Natural killer cell treated with Interleukin-12 subunit alpha and Interleukin-12 subunit beta and Interleukin-15 and Interleukin-18, amount 100 ng/mL, for 72 hours (primary cell): ENCODE measurements at regions not wholly inside any gene's neighbourhood (a gene's known extent, or its start where the extent isn't known, plus 50 kb on each side); places are given as distances from the start of the nearest gene placed in this dataset.
"Not testable (repeated sequence)": the region's sequence is repeated elsewhere in the genome, so short reads cannot be mapped to it uniquely, and the experiment has no call there.

Experiments used
- ATAC-seq, 2 donors: fragments of 150-1000 bp; cut with Tn5 transposase in 1 of 2; sonication (Bioruptor Pico), chemical (Tn5 transposase) in 1 of 2; 2 replicates each; pipeline ENCODE4 v1.10.0; 2021
- DNase-seq: peaks from one replicate; pipeline ENCODE4 v3.0.0; 2022; ENCODE audit warnings: low spot score
- H3K27ac Mint-ChIP-seq, 2 donors: 1 replicate in 1 of 2; 2 replicates in 1 of 2; pipeline ENCODE4 v1.8.0; 2022; ENCODE audit warnings: mixed read lengths in 2 of 2, mild to moderate bottlenecking in 1 of 2, moderate library complexity in 1 of 2
- H3K27me3 Mint-ChIP-seq, 2 donors: 1 replicate in 1 of 2; 2 replicates in 1 of 2; pipeline ENCODE4 v1.8.0; 2022; ENCODE audit warnings: mixed read lengths in 2 of 2
- H3K36me3 Mint-ChIP-seq: one replicate; pipeline ENCODE4 v1.8.0; 2022; ENCODE audit warnings: mixed read lengths
- H3K4me1 Mint-ChIP-seq, 2 donors: 1 replicate in 1 of 2; 2 replicates in 1 of 2; pipeline ENCODE4 v1.8.0; 2022; ENCODE audit warnings: low read depth in 2 of 2, mixed read lengths in 2 of 2, mild to moderate bottlenecking in 1 of 2
- H3K4me3 Mint-ChIP-seq: one replicate; pipeline ENCODE4 v1.8.0; 2022; ENCODE audit warnings: mixed read lengths
- H3K9me3 Mint-ChIP-seq: 2 replicates; pipeline ENCODE4 v1.8.0; 2022; ENCODE audit warnings: mixed read lengths

DNA sequence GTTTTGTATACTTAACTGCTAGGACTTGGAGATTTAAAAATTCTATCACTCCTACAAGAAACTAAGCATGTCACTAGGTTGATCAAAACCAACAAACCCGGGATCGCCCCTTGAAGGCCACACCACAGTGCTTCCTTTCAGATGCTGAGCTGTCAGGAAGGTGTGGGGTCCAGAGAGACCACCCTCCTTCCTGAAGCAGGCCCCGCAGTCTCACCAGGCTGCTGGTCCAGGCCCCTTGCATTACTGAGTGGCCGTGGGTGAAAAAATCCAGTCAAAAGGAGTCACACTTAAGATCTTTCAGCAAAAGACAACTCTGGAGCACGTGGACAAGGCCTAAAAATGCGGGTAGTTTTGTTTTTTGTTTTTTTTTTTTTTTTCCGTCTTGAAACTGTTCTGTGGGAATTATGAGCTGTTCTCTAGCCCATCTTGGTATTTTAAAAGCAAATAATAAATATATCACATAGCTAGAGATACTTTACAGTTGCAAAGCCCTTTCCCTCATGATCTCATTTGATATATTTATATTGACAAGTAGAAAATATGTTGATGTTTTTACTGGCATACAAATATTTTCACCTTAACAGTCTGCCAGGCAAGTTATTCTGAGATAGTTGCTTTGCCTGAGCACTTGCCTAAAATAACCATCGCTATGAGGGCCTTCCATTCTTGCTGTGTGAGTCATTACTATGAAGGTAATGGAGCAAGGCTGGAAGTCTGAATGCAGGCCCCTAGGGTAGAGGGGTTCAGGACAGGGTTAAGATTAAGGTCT, 73.1 kb upstream of the EDEM3 start:
- Mint-ChIP-seq H3K36me3 (peaks cover 47% of the 10 kb centered on the region), H3K4me1 (peaks cover 22 to 24% of the 10 kb centered on the region in 2 donors), H3K4me3 (no peak overlapping the region), H3K9me3 (no peaks in the 10 kb centered on the region), H3K27ac (peak overlapping the region in 1 of 2 donors; percentile 18), H3K27me3 (no peaks in the 10 kb centered on the region)
- no peak for DNase-seq
- ATAC-seq: no peak

DNA sequence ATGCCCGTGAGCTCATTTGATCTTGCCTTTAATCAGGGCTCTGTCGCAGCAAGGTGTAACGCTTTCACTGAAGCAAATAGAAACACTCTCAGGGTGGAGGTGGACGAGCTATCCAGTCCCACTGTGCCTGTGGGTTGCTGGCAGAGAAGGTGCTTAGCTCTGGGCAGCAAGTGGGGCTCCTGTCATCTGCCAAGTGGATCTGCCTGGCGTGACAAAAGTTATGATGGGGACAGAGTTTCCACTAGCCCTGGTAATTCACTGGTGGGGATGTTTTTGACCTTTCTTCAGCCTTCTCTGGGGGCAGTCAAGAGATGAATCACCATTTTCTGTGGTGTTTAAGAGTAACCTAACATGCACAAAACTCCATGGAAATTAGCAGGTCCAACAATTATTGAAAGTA, 71.3 kb upstream of the EDEM3 start:
- H3K27ac Mint-ChIP-seq: peak overlapping the region; percentile 0 to 55
- peaks cover 47% of the 10 kb centered on the region for H3K36me3 Mint-ChIP-seq
- no peaks in the 10 kb centered on the region for H3K27me3 Mint-ChIP-seq
- no peak for ATAC-seq
- peaks cover 22 to 24% of the 10 kb centered on the region in 2 donors for H3K4me1 Mint-ChIP-seq
- DNase-seq: no peak
- H3K9me3 Mint-ChIP-seq: no peaks in the 10 kb centered on the region
- no peak overlapping the region for H3K4me3 Mint-ChIP-seq

GRCh38 chr1:184825571-184825970, 70.9 kb upstream of the EDEM3 start:
- H3K4me3 Mint-ChIP-seq: no peak overlapping the region
- H3K4me1 Mint-ChIP-seq: peaks cover 22 to 24% of the 10 kb centered on the region in 2 donors
- no peaks in the 10 kb centered on the region for H3K27me3 Mint-ChIP-seq
- no peaks in the 10 kb centered on the region for H3K9me3 Mint-ChIP-seq
- peaks cover 51% of the 10 kb centered on the region for H3K36me3 Mint-ChIP-seq
- no peak for ATAC-seq
- DNase-seq: no peak
- peak overlapping the region; percentile 0 to 55 for H3K27ac Mint-ChIP-seq

DNA sequence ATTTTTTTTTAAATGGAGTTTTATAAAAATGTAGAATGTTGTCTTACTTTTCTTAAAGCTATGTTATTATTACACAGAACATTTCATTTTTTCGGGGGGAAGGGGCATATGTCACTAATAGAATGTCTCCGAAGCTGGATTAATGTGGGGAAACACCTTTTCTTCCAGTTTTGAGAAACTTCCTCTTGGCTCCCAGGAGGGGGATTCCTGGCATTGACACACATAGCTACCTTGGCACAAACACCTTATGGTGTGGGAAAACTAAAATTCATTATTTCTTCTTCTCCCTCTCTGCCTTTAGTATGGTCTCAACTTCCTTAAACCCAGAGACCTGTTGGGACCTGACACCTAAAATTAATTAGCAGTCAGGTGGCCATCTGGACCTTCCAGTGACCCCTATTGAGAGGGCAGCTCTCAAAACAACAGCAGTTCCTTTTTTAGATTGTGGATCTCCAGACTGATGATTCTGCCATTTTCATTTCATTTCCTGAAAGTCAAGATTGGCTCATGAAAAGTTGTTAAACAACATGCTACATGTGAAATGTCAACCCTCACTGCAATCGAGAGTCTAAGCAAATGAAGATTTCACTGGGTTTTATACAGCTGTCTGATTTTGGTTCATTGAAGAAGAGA, 70.1 kb upstream of the EDEM3 start:
- no peak for ATAC-seq
- H3K9me3 Mint-ChIP-seq: no peaks in the 10 kb centered on the region
- no peaks in the 10 kb centered on the region for H3K27me3 Mint-ChIP-seq
- peaks cover 49% of the 10 kb centered on the region for H3K36me3 Mint-ChIP-seq
- H3K27ac Mint-ChIP-seq: peak overlapping the region in 1 of 2 donors; percentile 55
- H3K4me1 Mint-ChIP-seq: peaks cover 19 to 24% of the 10 kb centered on the region in 2 donors
- no peak overlapping the region for H3K4me3 Mint-ChIP-seq
- no peak for DNase-seq

DNA sequence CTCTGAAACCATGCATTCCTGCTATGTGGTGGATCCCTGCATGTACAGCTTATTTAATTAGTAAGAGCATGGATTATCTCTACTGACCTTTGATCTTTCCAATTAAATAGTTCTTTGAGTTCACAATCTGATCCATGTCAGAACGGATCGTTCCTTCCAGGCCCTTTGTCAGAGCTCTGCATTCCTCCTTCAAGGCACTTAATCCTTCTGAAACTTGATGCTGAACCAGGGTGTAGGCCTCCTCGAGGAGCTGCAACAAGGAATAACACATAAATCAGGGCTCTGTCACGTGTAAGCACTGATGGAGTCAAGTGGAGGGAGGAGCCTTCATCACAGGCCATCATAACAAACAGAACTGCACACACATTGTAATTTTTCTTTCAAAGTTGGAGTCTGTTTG, 68.4 kb upstream of the EDEM3 start:
- DNase-seq (no peak), ATAC-seq (no peak)
- no peak overlapping the region for H3K4me3 Mint-ChIP-seq

DNA sequence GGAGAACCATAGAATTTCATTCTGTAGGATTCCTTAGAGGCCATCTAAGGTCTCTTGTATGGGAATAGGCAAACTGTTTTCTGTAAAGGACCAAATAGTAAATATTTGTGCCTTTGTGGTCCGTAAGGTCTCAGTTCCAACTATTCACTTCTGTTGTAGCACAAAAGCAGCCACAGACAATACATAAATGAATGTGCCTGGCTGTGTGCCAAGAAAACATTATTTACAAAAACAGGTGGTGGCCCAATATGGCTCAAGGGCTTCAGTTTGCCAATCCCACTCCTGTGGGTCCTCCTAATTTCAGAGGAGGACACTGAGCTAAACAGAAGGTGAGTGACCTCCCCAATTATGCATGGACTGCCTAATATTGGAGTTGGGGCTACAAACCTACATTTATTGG, 67.6 kb upstream of the EDEM3 start:
- DNase-seq (no peak), ATAC-seq (no peak)
- Mint-ChIP-seq H3K4me1 (peaks cover 19 to 20% of the 10 kb centered on the region in 2 donors), H3K27ac (no peak overlapping the region), H3K9me3 (peaks cover 3% of the 10 kb centered on the region), H3K36me3 (peaks cover 66% of the 10 kb centered on the region), H3K27me3 (no peaks in the 10 kb centered on the region), H3K4me3 (no peak overlapping the region)

More for the DNA sequence above, 68.4 kb upstream of the EDEM3 start:
- Mint-ChIP-seq H3K27ac (no peak overlapping the region), H3K36me3 (peaks cover 58% of the 10 kb centered on the region), H3K27me3 (no peaks in the 10 kb centered on the region), H3K9me3 (no peaks in the 10 kb centered on the region), H3K4me1 (peaks cover 19 to 20% of the 10 kb centered on the region in 2 donors)

GRCh38 chr1:184821658-184822057, 67.0 kb upstream of the EDEM3 start:
- DNase-seq (no peak), ATAC-seq (no peak)
- peaks cover 3% of the 10 kb centered on the region for H3K9me3 Mint-ChIP-seq
- H3K27ac Mint-ChIP-seq: no peak overlapping the region
- H3K27me3 Mint-ChIP-seq: no peaks in the 10 kb centered on the region
- no peak overlapping the region for H3K4me3 Mint-ChIP-seq
- H3K4me1 Mint-ChIP-seq: peaks cover 19 to 20% of the 10 kb centered on the region in 2 donors
- peaks cover 70% of the 10 kb centered on the region for H3K36me3 Mint-ChIP-seq

DNA sequence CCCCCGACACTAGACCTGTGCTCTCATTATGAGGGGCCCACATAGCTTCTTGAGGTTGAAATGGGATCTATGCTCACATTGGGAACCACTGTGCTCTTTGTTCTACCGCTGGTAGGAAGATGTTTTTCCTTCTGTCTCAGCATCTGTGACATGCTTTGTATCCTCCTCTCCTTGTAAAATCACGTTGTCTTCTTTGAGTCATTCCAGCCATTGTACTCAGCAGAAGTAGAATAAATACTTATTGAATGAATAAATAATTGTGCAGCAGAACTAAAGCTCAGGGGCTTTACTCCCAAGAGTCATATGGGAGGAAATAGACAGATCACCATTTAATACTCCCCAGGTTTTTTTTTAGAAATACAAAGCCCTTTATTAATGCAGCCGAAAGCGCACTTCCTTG, 66.3 kb upstream of the EDEM3 start:
- H3K27me3 Mint-ChIP-seq: no peaks in the 10 kb centered on the region
- H3K9me3 Mint-ChIP-seq: peaks cover 3% of the 10 kb centered on the region
- H3K27ac Mint-ChIP-seq: no peak overlapping the region
- peaks cover 63% of the 10 kb centered on the region for H3K36me3 Mint-ChIP-seq
- DNase-seq (no peak), ATAC-seq (no peak)
- H3K4me3 Mint-ChIP-seq: no peak overlapping the region
- H3K4me1 Mint-ChIP-seq: peaks cover 14% of the 10 kb centered on the region in 2 donors

DNA sequence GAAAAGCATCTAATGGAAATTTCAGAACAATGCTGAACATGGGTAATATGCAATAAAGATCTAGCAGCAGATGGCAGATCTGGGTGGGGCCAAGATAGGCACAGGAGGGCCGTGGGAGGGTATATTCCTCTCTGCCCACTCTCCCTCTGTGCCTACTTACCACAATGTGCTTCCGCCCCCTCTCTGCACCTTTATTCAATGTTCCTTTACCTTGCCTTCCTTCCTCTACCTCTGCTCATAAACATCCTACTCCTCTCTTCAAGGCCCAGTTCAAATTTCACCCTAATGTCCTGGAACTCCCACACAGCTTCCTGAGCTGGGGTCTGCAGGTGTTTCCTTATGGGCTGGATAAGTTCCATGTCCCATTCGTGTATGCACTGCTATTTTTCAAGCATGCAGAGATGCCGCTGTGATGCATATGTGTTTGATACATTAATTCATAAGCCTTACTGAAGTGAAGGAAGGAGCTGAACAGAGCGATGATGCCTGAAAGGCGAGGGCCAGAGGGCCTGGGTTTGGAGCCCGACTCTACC, 65.6 kb upstream of the EDEM3 start:
- Mint-ChIP-seq H3K36me3 (peaks cover 58% of the 10 kb centered on the region), H3K4me1 (peaks cover 7 to 8% of the 10 kb centered on the region in 2 donors), H3K4me3 (no peak overlapping the region), H3K27ac (no peak overlapping the region), H3K27me3 (no peaks in the 10 kb centered on the region), H3K9me3 (peaks cover 3% of the 10 kb centered on the region)
- DNase-seq: no peak
- no peak for ATAC-seq

DNA sequence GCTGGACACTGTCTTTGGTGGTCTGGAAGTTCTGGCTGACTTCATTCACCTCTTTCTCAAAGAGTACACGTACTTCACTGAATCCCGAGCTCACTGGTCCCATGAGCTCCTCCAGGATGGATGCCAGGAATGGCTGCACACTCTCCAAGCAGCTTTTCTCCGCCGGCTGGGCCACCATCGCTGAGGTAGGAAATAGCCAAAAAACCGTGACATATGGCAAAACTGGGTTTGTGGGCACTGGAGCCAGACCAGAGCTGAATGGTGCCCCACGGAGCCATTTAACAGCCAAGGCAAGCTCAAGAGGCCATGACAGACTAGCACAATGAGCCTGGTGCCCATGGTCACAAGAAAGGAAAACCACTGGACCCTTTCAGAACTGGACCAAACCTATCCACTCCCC, 64.0 kb upstream of the EDEM3 start:
- Mint-ChIP-seq H3K4me1 (no peaks in the 10 kb centered on the region), H3K9me3 (peaks cover 3% of the 10 kb centered on the region), H3K36me3 (peaks cover 54% of the 10 kb centered on the region), H3K27me3 (no peaks in the 10 kb centered on the region), H3K27ac (no peak overlapping the region), H3K4me3 (no peak overlapping the region)
- ATAC-seq: no peak
- no peak for DNase-seq

- ATAC-seq, H3K27me3 Mint-ChIP-seq, H3K9me3 Mint-ChIP-seq, DNase-seq, H3K4me1 Mint-ChIP-seq, H3K27ac Mint-ChIP-seq, H3K4me3 Mint-ChIP-seq: not testable (repeated sequence)
- peaks cover 42% of the 10 kb centered on the region for H3K36me3 Mint-ChIP-seq
These were observed 62.3 kb upstream of the EDEM3 start for GRCh38 chr1:184817003-184817402.

DNA sequence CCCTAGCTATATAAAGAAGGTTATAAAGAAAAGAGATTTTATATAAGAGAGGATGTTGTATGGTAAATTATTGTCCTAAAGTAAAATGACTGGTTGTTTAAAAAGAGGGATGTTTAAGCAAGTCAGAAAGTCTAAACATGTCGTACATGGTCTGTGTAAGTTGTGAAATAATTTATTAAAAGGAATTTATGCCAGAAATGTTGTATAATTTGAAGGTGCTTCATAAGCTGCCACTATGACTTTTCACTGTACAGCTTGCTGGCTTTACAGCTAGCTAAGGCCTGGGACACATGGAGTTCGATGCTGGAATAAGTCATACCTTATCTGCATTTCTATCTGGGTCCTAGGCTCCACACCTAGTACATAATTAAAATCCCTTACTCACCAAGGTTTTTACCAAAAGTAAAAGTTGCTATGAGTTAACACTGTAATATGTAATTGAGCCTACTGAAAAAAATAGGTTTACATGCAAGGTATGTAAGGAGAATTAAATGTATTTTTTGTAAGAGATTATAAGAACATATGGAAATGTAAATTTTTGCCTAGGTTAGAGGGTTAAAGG, 59.0 kb upstream of the EDEM3 start:
- Mint-ChIP-seq H3K36me3 (peaks cover 23% of the 10 kb centered on the region), H3K27ac (no peak overlapping the region), H3K4me3 (no peak overlapping the region), H3K4me1 (peaks cover 0 to 3% of the 10 kb centered on the region in 2 donors), H3K9me3 (peaks cover 3% of the 10 kb centered on the region), H3K27me3 (no peaks in the 10 kb centered on the region)
- DNase-seq (no peak), ATAC-seq (no peak)

- Mint-ChIP-seq H3K9me3 (no peaks in the 10 kb centered on the region), H3K4me3 (no peak overlapping the region), H3K27ac (no peak overlapping the region), H3K4me1 (peaks cover 0 to 3% of the 10 kb centered on the region in 2 donors), H3K36me3 (peaks cover 6% of the 10 kb centered on the region), H3K27me3 (no peaks in the 10 kb centered on the region)
- no peak for ATAC-seq
- no peak for DNase-seq
These were observed 56.9 kb upstream of the EDEM3 start for GRCh38 chr1:184811439-184812111.
